A549 (cell line): ENCODE measurements at regions not wholly inside any gene's neighbourhood (a gene's known extent, or its start where the extent isn't known, plus 50 kb on each side); places are given as distances from the start of the nearest gene placed in this dataset.

Experiments
- ATAC-seq, 2 experiments: fragments of 200-7000 bp in 1 of 2; fragments of >200 bp in 1 of 2; cut with Nextera tagmentation in 1 of 2; cut with Tn5 transposase in 1 of 2; 3 replicates each; pipeline versions ENCODE4 v1.8.0 to v1.9.1; 2018 to 2020; ENCODE audit warnings: mild to moderate bottlenecking in 1 of 2, moderate library complexity in 1 of 2
- CTCF ChIA-PET: fragments of 300-600 bp; sonication (Branson Sonifier 250); formaldehyde crosslinking; extraction: SDS; loops from one replicate; lab custom pipeline; 2021; ENCODE audit warnings: antibody characterized with exemption, inconsistent platforms; lab: Yijun Ruan, JAX
- POLR2A ChIA-PET: fragments of 350-600 bp; formaldehyde crosslinking; extraction: SDS; loops from one replicate; lab custom pipeline; 2021; ENCODE audit warnings: antibody characterized with exemption, inconsistent platforms; lab: Yijun Ruan, JAX
- DNase-seq, 2 experiments: peaks; one replicate each; pipeline versions ENCODE4 v3.0.0 to v3.0.0-alpha.2; 2011 to 2016; ENCODE audit warnings: low read depth in 1 of 2, low spot score in 1 of 2
- FAIRE-seq: peaks from 2 replicates; lab custom pipeline; 2011; peaks lifted over from hg19 to GRCh38; lab: Jason Lieb, UNC
- H3K27ac ChIP-seq, 2 experiments: fragments of >200 bp; sonication (Bioruptor Twin); formaldehyde crosslinking; 3 replicates each; pipeline ENCODE4 v1.5.1; 2016 to 2017
- H3K4me1 ChIP-seq: fragments of >200 bp; sonication (Bioruptor Twin); formaldehyde crosslinking; 3 replicates; pipeline ENCODE4 v1.6.1; 2016
- H3K4me2 ChIP-seq: fragments of >200 bp; sonication (Bioruptor Twin); formaldehyde crosslinking; 3 replicates; pipeline ENCODE4 v1.6.1; 2016
- H3K4me3 ChIP-seq: fragments of >200 bp; sonication (Bioruptor Twin); formaldehyde crosslinking; 3 replicates; pipeline ENCODE4 v1.5.1; 2016
- H3K9me3 ChIP-seq: fragments of >200 bp; sonication (Bioruptor Twin); formaldehyde crosslinking; 3 replicates; pipeline ENCODE4 v1.6.1; 2016
- CEBPB ChIP-seq, 2 experiments: fragments of >200 bp in 1 of 2; sonication (Bioruptor Twin) in 1 of 2; formaldehyde crosslinking in 1 of 2; IDR thresholded peaks; 2 replicates each; pipeline ENCODE4 v1.6.1; 2012 to 2016
- CHD2 ChIP-seq: fragments of 150-350 bp; IDR thresholded peaks from 2 replicates; pipeline ENCODE4 v1.6.1; 2014; ENCODE audit warnings: low read length; ENCODE audit not compliant: partially characterized antibody
- CHD4 ChIP-seq: fragments of 200-600 bp; sonication (generic); IDR thresholded peaks from 2 replicates; pipeline ENCODE4 v1.6.1; 2016; ENCODE audit warnings: antibody characterized with exemption, mild to moderate bottlenecking, borderline replicate concordance
- EP300 ChIP-seq, 2 experiments: fragments of >200 bp; sonication (Bioruptor Twin); formaldehyde crosslinking; IDR thresholded peaks; 2 replicates in 1 of 2; 3 replicates in 1 of 2; pipeline ENCODE4 v1.6.1; 2016 to 2017
- ESRRA ChIP-seq: fragments of 150-350 bp; IDR thresholded peaks from 2 replicates; pipeline ENCODE4 v1.6.1; 2014; ENCODE audit warnings: mild to moderate bottlenecking, low read length, borderline replicate concordance
- GATA3 ChIP-seq: IDR thresholded peaks from 2 replicates; pipeline ENCODE4 v1.6.1; 2012; ENCODE audit warnings: borderline replicate concordance
- HOXB5 ChIP-seq: fragments of 250-450 bp; sonication (Bioruptor Pico); IDR thresholded peaks from 2 replicates; pipeline ENCODE4 v1.5.0; 2020; ENCODE audit warnings: mild to moderate bottlenecking, moderate library complexity
- JUN ChIP-seq, 2 experiments: fragments of >200 bp; sonication (Bioruptor Twin); formaldehyde crosslinking; IDR thresholded peaks; 2 replicates in 1 of 2; 3 replicates in 1 of 2; pipeline ENCODE4 v1.6.1; 2016 to 2017
- PHF8 ChIP-seq: fragments of 200-600 bp; sonication (generic); IDR thresholded peaks from 2 replicates; pipeline ENCODE4 v1.6.1; 2016; ENCODE audit warnings: low read depth, mild to moderate bottlenecking, antibody characterized with exemption, moderate library complexity, borderline replicate concordance
- POLR2AphosphoS2 ChIP-seq: conservative IDR thresholded peaks from 2 replicates; pipeline ENCODE4 v1.6.1; 2012; ENCODE audit warnings: low read length, improper control_type of control experiment, inconsistent platforms
- RNF2 ChIP-seq: fragments of 200-600 bp; sonication (generic); IDR thresholded peaks from 2 replicates; pipeline ENCODE4 v1.6.1; 2016; ENCODE audit warnings: low read depth, mild to moderate bottlenecking, antibody characterized with exemption, moderate library complexity, borderline replicate concordance
- SMC3 ChIP-seq: fragments of >200 bp; sonication (Bioruptor Twin); formaldehyde crosslinking; IDR thresholded peaks from 3 replicates; pipeline ENCODE4 v1.6.1; 2018; ENCODE audit warnings: inconsistent platforms
- TFCP2L1 ChIP-seq: fragments of 250-450 bp; sonication (Bioruptor Pico); IDR thresholded peaks from 2 replicates; pipeline ENCODE4 v1.5.0; 2021; ENCODE audit warnings: mild to moderate bottlenecking
- ZC3H11A ChIP-seq: fragments of 450-650 bp; IDR thresholded peaks from 2 replicates; pipeline ENCODE4 v1.6.1; 2014; ENCODE audit warnings: antibody characterized with exemption, mild to moderate bottlenecking
- ZFP36 ChIP-seq: fragments of 450-650 bp; IDR thresholded peaks from 2 replicates; pipeline ENCODE4 v1.6.1; 2014; ENCODE audit warnings: borderline replicate concordance; ENCODE audit not compliant: partially characterized antibody
- ZNF302 ChIP-seq: fragments of 250-450 bp; sonication (Bioruptor Pico); IDR thresholded peaks from 2 replicates; pipeline ENCODE4 v1.9.0; 2021; ENCODE audit warnings: inconsistent platforms, mild to moderate bottlenecking, moderate library complexity
- ZSCAN20 ChIP-seq: fragments of 250-450 bp; sonication (Bioruptor Pico); IDR thresholded peaks from 2 replicates; pipeline ENCODE4 v1.8.0; 2022; ENCODE audit warnings: mild to moderate bottlenecking, moderate library complexity
- WGBS: methylation state at CpG from one replicate; pipeline ENCODE4 v1.1.6; 2017; ENCODE audit errors: missing lambda C conversion rate; 5-methylcytosine and 5-hydroxymethylcytosine counted together
- TF ChIP-seq, protein P1 (sequence below): fragments of 200-600 bp; sonication (generic); IDR thresholded peaks from 2 replicates; pipeline ENCODE4 v1.6.1; 2016; ENCODE audit warnings: antibody characterized with exemption, mild to moderate bottlenecking, moderate library complexity
- TF ChIP-seq, protein P2 (sequence below): fragments of >200 bp; sonication (Bioruptor Twin); formaldehyde crosslinking; IDR thresholded peaks from 3 replicates; pipeline ENCODE4 v1.6.1; 2016

DNA sequence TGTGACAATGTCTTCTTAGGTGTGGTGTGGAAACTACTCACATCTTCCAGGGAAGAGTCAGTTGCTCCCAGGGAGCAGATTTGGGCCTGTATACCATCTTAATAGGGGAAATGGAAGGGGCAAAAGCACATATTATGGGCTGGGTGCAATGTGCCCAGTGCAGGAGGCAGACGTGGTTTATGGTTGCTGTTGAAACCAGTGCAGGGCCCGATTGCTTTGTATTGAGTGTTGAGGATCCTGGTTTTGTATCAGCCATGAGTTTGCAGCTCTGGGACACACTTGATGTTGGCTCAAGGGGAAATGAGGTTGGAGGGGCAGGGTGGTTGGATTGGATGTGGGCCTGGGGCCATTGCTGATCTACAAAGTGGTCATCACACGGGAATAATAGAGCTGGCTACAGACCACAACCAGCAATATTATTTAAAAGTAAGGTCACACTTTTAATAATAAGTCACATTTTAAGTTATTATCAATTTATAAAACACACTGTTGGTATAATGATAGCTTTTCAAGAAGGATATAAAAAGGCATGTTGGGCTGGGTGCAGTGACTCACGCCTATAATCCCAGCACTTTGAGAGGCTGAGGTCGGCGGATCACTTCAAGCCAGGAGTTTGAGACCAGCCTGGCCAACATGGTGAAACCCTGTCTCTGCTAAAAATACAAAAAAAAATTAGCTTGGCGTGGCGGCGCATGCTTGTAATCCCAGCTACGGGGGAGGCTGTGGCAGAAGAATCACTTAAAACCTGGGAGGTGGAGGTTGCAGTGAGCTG, 302.4 kb downstream of the SEC14L1 start:
- FAIRE-seq (no peak), DNase-seq (no peak), ATAC-seq (no peak)
- ChIA-PET CTCF (interaction anchor here (0.7 to 10.5 kb wide), 4 partner anchors 13 to 111 kb away, joined by 3 to 111 read pairs (median 4); no protein-coding TSS in a partner anchor), POLR2A (interaction anchor here (0.6 to 0.9 kb wide), 2 partner anchors 22 to 515 kb away, joined by 3 to 4 read pairs; partner anchors contain the start of gene TNRC6C)
- Histone ChIP-seq H3K4me3 (no peak overlapping the region), H3K9me3 (no peaks in the 10 kb centered on the region), H3K4me2 (no peak overlapping the region), H3K4me1 (no peaks in the 10 kb centered on the region), H3K27ac (no peak overlapping the region)
- WGBS, result 94% methylated on average over 10 of the region's 10 CpGs
- TF ChIP-seq CHD4, result no peak
- TF ChIP-seq GATA3, result no peak
- TF ChIP-seq SMC3, result no peak
- TF ChIP-seq ZC3H11A, result no peak
- no peak for TF ChIP-seq ESRRA
- TF ChIP-seq, protein P1, sequence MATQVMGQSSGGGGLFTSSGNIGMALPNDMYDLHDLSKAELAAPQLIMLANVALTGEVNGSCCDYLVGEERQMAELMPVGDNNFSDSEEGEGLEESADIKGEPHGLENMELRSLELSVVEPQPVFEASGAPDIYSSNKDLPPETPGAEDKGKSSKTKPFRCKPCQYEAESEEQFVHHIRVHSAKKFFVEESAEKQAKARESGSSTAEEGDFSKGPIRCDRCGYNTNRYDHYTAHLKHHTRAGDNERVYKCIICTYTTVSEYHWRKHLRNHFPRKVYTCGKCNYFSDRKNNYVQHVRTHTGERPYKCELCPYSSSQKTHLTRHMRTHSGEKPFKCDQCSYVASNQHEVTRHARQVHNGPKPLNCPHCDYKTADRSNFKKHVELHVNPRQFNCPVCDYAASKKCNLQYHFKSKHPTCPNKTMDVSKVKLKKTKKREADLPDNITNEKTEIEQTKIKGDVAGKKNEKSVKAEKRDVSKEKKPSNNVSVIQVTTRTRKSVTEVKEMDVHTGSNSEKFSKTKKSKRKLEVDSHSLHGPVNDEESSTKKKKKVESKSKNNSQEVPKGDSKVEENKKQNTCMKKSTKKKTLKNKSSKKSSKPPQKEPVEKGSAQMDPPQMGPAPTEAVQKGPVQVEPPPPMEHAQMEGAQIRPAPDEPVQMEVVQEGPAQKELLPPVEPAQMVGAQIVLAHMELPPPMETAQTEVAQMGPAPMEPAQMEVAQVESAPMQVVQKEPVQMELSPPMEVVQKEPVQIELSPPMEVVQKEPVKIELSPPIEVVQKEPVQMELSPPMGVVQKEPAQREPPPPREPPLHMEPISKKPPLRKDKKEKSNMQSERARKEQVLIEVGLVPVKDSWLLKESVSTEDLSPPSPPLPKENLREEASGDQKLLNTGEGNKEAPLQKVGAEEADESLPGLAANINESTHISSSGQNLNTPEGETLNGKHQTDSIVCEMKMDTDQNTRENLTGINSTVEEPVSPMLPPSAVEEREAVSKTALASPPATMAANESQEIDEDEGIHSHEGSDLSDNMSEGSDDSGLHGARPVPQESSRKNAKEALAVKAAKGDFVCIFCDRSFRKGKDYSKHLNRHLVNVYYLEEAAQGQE, result no peak
- no peak for TF ChIP-seq TFCP2L1
- no peak for TF ChIP-seq PHF8
- no peak for TF ChIP-seq JUN (IDR thresholded peaks at IDR 0.05)
- TF ChIP-seq ZSCAN20 (CRISPR knock-in tag), result no peak

DNA sequence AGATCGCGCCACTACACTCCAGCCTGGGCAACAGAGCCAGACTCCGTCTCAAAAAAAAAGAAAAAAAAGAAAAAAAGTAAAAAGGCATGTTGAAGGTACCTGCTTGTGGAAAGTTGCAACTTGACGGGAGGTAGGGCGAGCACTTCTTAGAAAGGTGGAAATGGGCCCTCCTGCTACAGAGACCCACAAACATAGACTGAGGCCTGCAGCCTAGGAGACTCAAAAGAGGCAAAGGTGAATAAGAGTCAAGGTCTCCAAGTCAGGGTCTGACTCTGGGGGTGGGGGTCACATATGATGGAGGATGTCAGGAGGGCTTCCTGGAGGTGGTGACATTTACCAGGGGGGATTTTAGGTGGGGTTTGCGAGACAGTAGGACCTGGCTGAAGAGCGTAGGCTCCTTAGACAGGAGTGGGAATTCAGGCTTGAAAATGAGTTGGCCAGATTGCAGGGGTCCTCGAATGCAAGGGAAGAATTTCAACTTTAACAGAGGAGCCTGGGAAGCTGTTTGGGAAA, 303.0 kb downstream of the SEC14L1 start:
- ChIA-PET CTCF (interaction anchor here (1.6 to 10.5 kb wide), 3 partner anchors 14 to 113 kb away, joined by 3 to 111 read pairs (median 7); no protein-coding TSS in a partner anchor), POLR2A (interaction anchor here (0.9 kb wide), 1 partner anchor 515 kb away, joined by 3 read pairs; the partner anchor contains the start of gene TNRC6C)
- FAIRE-seq, result no peak
- Histone ChIP-seq H3K9me3 (no peaks in the 10 kb centered on the region), H3K27ac (no peak overlapping the region), H3K4me1 (peaks cover under 1% of the 10 kb centered on the region; the same call in 1 of the 3 replicates), H3K4me3 (no peak overlapping the region), H3K4me2 (no peak overlapping the region)
- ATAC-seq, result no peak
- no peak for DNase-seq
- 95% methylated on average over 8 of the region's 8 CpGs for WGBS
- TF ChIP-seq ZFP36 (peak; percentile 77), RNF2 (no peak)

DNA sequence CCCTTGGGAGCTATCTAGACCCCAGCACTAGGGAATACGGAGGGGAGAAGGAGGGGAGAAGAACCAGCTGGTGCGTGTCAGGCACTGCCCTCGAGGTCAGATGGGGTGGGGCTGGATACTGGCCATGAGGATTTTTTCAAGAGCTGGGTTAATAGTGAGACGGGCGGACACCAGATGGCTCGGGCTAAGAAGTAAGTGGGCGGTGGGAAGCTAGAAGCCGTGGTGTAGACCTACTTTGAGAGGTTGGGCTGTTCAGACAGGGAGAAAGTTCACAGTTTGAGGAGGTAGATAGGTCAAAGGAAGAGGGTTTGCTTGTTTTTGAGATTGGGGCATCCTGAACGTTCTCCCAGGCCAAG, 303.8 kb downstream of the SEC14L1 start:
- Histone ChIP-seq H3K27ac (no peak overlapping the region), H3K4me1 (peaks cover 9% of the 10 kb centered on the region)
- TF ChIP-seq HOXB5 (CRISPR knock-in tag), result no peak
- no peak for TF ChIP-seq POLR2AphosphoS2
- TF ChIP-seq, protein P2, sequence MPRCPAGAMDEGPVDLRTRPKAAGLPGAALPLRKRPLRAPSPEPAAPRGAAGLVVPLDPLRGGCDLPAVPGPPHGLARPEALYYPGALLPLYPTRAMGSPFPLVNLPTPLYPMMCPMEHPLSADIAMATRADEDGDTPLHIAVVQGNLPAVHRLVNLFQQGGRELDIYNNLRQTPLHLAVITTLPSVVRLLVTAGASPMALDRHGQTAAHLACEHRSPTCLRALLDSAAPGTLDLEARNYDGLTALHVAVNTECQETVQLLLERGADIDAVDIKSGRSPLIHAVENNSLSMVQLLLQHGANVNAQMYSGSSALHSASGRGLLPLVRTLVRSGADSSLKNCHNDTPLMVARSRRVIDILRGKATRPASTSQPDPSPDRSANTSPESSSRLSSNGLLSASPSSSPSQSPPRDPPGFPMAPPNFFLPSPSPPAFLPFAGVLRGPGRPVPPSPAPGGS, result no peak
- no peak for TF ChIP-seq ZNF302 (CRISPR knock-in tag)
- no peak for TF ChIP-seq EP300 (IDR thresholded peaks at IDR 0.05)
- TF ChIP-seq CHD2, result no peak
- TF ChIP-seq GATA3, result no peak
- no peak for TF ChIP-seq PHF8
- TF ChIP-seq CEBPB (IDR thresholded peaks at IDR 0.05), result no peak
- TF ChIP-seq, all 56 proteins: peak for 0
- H3K4me3 ChIP-seq, result no peak overlapping the region
- DNase-seq (no peak), ATAC-seq (peak in 1 of 2 experiments; percentile 11; a peak in 1 of 6 replicates), FAIRE-seq (no peak)
- WGBS, result 89% methylated on average over 9 of the region's 9 CpGs
- no peaks in the 10 kb centered on the region for H3K9me3 ChIP-seq
- ChIA-PET CTCF (interaction anchor here (1.4 to 10.5 kb wide), 6 partner anchors 9 to 132 kb away, joined by 3 to 111 read pairs (median 6); no protein-coding TSS in a partner anchor), POLR2A (interaction anchor here (0.9 kb wide), 1 partner anchor 15 kb away, joined by 3 read pairs; no protein-coding TSS in a partner anchor)
- no peak overlapping the region for H3K4me2 ChIP-seq
